ENCODE measurements at regions not wholly inside any gene's neighbourhood (a gene's known extent, or its start where the extent isn't known, plus 50 kb on each side); places are given as distances from the start of the nearest gene placed in this dataset.

DNA sequence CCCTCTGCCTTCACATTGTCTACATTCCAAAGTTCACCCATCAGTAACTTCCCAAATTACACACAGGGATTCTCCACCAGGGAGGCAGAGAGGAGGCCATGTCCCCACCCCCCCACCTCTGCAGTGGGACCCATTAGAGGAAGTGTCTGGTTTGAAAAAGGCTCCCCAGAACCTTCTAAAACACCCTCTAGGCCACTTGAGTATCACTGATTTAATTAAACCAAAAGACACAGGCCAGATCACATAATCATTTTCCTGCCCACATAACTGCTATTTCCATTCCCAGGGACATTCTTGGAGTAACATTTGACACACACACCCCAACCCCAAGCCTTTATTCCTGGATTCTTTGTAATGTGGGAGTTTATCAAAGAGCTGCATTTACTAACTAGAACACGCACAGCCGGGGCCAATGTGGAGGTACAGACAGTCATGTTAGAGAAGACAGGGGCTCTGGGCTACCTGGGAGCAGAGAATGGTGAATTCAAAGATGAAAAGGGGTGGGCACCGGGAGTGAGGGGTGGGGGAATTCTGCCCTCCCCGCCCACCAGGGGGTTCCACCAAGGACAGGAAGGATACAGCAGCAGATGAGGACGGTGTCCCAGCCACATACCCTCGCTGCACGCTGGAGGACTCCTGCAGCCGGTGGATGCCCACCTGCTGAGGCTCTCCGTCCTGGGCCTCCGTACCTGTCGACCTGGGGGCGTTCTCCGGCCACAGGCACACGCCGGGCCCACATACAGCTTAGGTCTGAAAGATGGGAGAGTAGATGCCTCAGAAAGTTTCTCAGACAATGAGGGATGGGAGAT lies 201.4 kb upstream of the CTNNB1 start:
- DNase-seq: no peak

DNA sequence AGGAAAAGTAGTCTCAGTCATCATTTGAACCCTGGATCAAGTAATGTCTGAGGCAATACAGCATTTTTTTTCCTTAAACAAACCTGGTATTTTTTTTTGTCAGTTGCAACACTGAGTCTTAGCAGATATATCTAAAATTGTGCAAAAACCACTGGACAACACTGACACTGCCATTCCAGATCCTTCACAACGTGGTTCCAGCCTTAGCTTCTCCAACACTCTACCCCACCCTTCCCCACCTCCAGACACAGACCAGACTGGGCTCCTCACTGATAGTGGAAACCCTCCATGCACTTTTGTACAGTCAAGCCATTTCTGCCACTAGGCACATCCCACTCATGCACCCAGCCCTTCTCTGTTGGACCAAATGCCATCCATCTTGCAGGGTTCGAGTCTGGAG lies 199.6 kb upstream of the CTNNB1 start:
- no peak for DNase-seq

DNA sequence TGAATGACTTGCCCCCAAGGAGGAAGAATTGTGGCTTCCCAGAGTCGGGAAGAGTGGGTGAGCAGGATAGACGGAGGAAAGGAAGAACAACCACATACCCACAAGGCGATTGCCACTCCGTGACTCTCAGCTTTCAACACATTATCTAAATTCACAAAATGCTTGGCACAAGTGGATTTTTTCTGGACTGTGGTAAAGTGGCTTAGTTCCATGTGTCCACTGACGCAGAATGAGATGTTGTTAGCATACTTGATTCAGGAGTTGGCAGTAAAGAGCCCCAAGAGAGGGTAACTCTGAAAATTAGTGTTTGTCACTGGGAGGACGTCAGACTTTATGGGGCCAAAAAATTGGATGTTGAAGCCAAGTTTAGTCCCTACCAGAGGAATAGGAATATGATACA lies 198.8 kb upstream of the CTNNB1 start:
- DNase-seq: no peak

DNA sequence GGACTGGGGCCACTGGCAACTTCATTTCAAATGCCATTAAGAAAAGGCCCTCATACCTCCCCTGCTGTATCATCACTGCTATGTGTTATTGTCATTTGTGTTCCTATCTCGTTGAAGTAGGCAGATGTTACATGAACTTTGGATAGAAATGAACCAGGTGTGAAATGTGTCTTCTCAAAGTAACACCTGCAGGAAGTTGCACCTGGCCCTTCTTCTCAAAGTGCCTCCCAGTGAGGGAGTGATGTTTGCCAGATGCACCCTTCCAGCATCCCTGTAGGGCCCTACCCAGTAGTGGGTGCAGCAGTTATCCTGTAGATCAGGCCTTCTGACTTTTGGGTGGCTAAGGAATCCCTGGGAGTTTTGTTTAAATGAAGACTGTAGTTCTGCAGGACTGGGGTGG lies 197.7 kb upstream of the CTNNB1 start:
- no peak for DNase-seq

DNA sequence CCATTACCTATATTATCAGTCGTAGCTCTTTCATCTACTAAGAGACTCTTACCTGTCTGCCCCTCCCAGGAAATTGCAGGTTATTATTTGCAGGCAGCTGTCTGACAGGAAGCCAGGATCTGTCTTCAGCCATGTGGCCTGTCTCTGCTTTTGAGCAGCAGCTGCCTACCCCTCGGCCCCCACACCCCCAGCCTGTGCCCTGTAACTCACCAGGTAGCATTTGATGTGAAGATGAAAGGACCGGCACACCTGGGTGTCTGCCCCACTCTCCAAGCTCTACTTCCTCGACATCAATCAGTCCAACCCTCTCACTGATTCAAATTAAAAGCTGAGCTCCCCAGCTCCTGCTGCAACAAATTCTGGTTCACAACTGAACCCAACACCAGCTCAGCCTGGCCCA lies 197.2 kb upstream of the CTNNB1 start:
- no peak for DNase-seq

DNA sequence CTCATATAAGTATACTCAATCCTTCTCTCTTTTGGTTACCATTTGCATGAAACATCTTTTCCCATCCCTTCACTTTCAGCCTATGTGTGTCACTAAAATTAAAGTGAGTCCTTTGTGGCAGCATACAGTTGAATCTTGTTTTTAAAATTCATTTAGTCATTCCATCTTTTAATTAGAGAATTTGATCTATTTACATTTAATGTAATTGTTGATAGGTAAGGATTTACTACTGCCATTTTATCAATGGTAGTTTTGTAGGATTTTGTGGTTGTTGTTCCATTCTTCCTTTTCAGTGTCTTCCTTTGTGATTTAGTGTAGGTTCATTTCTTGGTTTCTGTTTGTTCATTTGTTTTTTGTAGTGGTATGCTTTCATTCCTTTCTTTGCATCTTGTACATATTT lies 191.9 kb upstream of the CTNNB1 start:
- no peak for DNase-seq

DNA sequence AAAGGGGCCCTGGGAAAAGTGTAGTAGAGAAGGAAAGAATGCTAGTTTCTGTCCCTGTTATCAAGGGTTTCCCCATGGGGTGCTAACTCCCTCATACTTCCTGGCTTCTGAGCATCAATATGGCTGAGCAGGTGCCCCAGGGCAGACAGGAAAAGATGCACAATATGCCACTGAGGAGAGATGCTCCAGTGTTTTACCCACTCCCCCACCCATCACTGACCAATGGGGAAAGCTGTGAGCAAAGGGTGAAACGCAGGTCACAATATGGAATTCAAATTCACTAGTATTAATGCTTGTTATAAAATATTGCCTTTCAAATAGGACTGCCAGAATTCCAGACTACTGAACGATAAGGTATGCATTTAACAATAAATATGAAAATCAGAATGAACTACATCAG lies 187.5 kb upstream of the CTNNB1 start:
- DNase-seq: no peak

DNA sequence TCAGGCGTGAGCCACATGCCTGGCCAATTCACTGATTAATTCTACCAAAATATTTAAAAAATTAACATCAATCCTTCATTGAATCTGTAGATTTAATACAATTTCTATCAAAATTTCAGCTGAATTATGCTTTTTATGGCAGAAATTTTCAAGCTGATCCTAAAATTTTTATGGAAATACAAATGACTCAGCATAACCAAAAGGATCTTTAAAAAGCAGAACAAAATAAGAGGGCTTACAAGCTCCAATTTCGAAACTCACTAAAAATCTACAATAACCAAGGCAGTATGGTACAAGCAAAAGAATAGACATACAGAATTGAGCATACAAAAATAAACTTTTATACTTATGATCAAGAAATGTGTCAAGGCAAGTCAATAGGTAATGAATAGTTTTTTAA lies 180.4 kb upstream of the CTNNB1 start:
- DNase-seq: no peak

DNA sequence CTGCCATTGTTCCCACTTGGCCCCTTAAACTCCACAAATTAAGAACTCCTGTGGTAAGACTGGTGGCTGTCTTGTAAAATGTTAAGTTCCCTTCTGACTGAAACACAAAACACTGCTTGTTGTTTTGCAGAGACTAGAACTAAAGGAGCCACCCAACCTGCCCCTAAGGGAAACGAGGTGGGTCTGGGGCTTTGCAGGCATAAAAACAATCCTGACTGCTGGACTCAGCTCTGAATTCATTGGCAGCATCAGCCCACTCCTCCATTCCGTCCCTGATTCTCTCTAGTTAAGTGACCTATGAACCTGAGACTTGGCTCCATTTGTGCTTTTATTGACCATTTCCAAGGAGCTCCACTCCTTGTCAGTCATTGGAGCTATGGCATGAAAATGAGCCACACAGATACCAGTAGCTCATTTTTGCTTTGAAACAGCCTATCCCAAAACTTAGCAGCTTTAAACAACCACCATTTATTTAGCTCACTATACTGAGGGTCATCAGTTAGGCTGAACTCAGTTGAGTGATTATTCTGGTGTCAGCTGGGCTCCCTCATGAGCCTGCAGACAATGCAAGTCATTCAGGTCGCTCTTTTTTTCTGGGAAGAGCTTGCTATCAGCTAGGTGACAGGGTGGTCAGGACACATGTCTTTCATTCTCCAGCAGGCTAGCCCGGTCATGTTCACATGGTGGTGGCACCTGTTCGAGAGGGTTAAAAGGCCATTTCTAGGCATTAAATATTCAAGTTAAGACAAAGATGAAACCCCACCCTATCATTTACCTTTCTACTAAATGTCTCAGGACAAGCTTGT lies 175.1 kb upstream of the CTNNB1 start:
- no peak for DNase-seq

DNA sequence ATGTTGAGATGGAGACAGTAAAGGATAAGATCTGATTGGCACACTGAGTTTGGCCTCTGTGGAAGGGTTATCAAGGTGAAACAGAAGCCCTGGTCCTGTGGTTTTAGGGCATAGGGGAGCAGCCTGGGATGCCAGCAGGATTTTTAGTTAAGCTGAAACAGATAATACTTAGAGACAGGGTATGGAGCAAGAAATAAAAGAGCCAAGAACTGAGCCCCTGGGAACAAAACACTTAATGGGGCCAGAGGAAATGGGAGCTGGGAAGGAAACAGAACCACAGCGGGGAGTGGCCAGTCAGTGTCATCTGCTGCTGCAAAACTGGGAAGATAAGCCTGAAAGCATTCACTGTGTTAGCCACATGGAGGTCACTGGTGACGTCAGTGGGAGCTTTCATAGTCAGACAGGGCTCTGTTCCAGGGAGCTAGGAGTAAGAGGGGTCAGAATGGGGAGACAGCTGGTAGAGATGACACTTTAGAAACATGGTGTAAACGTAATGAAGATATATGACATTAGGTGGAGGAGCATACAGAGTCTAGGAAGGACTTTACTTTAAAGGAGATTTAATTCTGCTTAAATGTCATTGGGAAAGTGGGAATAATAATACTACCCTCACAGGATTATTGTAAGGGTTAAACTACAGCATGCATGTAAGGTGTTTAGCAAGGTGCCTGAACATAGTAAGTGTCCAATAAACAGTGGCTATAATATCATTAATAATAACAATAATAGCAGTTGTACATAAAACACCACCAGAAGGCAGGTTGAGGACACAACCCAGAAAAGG lies 172.7 kb upstream of the CTNNB1 start:
- no peak for DNase-seq

DNA sequence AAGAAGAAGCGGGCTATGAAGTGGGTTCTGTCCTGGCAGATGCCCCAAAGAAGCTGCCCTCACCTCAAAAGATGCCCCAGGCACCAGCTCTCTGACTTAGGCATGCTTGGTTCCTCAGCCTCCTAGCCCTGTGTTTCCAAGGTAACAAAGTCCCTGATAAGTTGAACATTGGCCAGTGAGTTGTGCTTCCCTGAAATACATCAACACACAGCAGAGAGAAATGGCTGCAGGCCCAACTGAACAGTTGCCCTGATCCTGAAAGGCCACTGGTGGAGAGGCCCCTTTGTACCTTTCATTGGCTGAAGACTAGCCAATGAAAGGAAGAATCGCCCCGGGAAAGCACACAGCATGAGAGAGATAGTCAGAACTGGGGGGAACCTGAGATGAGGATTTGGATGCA lies 169.9 kb upstream of the CTNNB1 start:
- DNase-seq: no peak

DNA sequence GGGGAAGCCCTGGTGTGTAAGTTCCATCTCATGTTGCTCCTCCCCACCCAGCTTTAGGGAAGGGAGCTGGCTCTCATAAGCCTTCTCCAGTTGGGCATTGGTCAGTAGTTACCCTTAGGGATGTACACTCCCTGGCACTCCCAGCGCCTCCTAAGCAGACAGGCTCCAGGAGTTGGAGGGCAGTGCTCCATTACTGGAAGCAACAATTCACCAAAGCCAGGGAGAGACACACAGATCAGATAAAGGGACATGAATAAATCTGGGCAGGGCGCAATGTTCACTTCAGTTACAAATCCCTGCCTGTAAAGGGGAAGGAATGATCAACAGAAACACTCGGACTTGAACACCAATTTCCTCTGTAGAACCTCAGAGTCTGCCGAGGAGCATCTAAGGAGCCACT lies 169.1 kb upstream of the CTNNB1 start:
- no peak for DNase-seq

DNA sequence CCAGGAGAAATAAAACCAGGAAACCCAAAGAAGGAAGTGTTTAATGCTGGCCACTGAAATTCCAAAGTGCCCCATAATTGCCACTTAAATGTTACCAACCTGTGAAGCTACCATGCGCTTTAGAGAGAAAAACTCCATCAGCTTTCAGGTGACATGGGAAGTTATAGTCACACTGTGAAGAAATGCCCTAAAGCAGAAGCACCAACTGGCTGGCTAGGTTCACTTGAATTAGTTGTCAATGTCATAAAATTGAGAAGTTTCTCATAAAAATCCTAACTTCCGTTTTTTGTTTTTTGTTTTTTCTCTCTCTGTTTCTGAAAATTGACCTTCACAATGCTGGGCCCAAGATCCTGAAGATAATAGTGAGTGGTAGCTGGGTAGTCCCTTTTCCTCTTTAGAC lies 167.9 kb upstream of the CTNNB1 start:
- no peak for DNase-seq

DNA sequence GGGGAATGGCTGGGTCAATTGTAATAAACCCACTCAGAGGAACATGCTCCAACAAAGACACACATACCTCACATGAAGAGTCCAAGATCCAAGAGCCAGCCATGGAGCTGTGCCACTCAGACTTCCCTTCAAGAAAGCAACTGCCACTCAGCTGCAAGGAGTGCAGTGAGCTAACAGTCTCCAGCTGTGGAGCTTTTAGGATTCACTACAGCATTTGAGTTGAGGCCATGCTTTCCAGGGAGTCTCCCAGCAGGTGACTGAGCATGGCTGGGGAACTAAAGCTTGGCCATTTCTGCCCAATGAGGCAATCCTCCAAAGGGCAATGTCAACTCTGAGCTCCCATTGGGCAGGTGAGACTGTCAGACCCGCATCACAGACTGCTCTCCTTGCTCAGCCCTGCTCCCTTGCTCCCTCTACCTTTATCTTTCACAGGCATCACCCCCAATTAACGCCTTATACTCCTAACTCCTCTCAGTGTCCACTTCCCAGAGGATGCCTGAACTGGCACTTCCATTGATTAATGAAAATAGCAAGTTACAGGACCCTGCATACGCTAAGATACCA lies 165.3 kb upstream of the CTNNB1 start:
- no peak for DNase-seq

DNA sequence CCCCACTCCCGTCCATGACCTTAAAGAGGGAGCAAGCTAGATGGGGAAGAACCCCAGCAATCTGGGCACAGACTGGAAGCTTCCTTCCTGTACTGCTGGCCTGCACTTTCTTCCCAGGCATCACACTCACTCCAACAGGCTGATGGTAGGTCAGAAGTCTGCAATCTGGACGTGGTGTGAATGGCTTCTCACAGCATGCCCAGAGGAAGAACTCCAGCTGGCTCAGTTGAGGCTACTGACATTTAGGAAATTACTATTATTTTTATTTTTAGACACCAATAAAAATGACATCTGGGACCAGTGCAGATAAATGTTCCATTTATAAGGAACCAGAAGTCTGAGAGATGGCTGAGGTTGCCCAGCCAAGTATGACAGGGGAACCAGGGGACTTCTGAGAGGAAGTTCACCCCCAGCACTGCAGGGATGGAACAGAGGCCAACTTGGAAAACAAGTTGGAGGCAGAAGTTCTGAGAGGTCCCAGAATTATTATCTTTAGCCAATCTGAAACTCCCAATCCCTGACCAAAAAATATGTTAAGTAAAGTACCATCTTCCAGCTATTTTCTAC lies 163.8 kb upstream of the CTNNB1 start:
- DNase-seq: no peak

DNA sequence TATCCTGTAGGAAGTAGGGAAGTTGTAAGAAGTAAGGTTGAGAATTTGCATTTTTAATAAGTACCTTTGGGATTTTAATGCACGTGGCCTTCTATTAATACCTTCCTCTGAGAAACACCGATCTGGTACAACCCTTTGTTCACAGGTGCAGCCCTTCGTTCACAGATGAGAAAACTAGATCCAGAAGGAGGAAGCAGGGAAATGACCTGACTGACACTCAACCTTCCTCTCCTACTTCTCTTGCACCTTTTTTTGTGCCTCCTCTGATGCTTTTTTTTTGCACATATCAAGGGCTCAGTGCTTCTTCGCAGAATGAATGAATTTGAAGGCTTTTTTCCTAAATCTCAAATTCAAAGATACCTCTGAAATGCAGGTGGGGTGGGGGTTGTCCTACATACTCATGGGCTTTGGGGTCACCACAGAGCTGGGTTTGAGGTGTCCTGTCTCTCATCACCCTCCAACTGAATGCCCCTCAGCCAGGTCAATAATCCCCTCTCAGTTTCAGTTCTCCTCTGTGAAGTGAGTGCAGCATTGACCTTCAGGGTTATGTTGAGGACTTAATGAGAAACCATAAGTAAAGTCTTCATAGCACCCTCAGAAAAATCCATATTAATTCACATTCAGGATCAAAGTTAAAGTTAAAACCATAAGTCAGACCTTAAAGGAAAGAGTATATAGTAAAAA lies 161.5 kb upstream of the CTNNB1 start:
- no peak for DNase-seq

DNA sequence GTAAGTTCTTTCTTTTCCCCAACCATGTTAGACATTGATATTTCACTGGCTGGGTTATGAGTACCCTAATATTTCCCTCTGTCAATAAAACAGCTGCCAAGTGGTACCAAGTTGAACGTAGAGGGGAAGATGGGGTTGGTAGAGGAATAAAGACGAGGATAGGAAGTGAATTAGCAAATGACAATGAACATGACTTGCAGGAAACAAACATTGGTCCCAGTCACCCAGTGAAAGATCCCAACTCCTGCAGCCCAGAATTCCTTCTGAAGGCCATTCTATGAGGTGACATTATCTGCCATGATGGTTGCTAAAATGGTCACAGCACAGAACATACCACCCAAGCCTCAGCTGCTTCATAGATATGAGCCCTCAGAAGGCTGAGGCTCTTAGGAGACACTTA lies 159.0 kb upstream of the CTNNB1 start:
- no peak for DNase-seq

DNA sequence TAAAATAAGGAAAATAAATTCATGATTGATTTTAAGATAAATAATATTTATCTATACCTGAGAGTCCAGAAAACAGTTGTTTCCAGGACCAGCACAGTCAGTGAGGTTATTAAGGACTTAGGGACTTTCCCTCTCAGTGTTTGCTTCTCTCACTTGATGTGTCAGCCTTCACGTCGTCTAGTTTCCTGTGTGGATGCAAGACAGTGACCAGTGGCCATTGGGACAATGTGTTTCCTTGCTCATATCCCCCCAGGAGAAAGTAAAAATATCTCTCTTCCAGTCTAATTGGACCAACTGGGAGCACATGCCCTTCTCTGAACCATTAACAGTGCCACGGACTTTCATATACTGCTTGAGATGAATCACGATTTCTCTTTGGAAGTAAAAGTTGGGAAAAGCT lies 157.8 kb upstream of the CTNNB1 start:
- no peak for DNase-seq

DNA sequence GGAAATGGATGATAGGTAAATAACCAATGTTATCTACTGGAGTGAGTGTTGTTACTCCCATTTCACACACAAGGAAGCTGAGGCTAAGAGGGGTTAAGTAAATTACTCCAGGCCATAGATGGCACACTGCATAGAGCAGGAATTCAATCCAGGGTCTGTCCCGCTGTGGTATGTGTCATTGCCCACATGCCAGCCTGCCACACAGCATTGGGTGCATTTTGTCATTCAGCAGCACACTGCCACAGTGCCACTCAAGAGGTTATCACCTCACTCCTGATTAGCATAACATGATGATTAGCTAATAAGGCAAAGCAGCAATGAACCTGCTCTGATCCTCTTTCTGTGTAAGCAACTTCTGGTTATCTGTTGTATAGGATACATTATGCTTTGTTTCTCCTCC lies 157.4 kb upstream of the CTNNB1 start:
- DNase-seq: no peak

DNA sequence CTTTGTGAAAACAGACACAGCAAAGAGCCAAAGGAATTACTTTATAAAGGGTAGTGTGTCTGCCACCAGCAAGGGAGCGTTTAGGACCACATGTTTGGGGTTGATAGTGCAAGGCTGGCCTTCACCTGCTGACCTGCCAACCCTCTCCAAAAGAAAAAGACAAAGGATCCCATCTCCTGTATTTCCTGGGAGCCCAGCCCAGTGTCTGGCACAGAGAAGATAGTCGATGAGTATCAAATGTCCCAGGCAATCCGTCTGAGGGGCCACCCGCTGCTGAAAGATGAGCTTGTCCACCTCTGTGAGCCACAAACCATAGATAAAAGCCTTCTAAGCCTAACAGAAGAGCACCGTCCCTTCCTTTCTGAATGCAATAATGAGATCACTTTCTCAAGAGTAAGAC lies 154.8 kb upstream of the CTNNB1 start:
- DNase-seq: no peak

DNA sequence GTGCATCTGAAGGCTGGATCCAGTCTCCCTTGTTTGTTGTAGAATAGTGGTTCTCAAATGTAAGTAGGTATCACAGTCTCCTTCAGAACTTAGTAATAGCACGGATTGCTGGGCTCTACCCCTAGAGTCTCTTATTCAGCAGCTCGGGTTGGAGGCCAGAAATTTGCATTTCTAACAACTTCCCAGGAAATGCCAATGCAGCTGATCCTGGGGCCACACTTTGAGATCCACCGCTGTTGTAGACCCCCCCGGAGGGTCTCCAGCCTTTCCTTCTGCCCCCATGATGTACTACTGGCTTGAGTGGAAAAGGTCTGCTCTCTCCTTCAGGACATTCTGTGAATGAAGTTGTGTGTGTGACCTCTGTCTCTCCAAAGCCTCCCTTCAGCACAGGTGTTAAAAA lies 153.8 kb upstream of the CTNNB1 start:
- no peak for DNase-seq

DNA sequence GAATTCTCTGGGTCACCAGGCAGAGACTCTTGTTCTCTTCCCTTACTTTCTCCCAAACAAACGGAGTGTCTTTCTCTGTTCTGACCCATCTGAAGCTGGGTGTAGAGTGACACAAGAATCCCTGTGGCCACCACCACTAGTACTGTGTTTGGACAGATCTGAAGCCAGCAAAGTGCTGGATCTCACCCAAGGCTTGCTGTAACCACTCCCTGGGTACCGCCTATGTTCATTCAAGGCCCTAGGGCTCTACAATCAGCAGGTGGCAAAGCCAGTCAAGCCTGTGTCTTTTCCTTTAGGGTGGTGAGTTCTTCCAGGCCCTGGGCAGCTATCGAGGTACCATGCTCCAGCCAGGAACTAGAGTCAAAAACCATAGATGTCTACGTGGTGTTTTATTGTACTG lies 149.2 kb upstream of the CTNNB1 start:
- no peak for DNase-seq

Measured in stimulated activated CD4-positive, alpha-beta T cell treated with anti-CD3 and anti-CD28 coated beads, Interleukin-2, amount 100 ng/mL, for 24 hours (primary cell).